ENCODE measurements at regions not wholly inside any gene's neighbourhood (a gene's known extent, or its start where the extent isn't known, plus 50 kb on each side); places are given as distances from the start of the nearest gene placed in this dataset.

DNA sequence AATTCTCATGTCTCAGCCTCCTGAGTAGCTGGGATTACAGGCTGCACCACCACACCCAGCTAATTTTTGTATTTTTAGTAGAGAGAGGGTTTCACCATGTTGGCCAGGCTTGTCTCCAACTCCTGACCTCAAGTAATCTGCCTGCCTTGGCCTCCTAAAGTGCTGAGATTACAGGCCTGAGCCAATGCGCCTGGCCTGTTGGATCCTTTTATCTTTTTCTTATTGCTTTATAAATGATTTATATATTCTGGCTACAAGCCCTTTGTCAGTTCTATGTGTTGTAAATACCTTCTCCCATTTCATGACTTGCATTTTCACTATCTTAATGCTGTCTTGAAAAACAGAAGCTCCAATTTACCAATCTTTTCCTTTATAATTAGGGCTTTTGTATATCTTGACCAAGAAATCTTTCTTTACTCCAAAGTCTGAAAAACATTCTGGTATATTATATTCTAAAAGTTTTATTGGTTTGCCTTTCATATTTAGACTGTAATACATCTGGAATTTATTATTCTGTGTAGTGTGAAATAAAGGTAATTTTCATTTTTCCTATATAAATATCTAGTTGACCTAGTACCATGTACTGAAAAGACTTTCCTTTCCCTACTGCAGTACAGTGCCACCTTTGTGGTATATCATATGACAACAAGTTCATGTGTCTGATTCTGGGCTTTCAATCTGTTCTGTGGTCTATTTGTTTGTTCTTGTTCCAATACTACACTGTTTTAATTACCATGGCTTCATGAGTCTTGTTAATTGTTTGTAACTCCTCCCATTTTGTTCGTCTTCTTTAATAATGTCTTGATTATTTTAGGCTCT lies 52.9 kb upstream of the RNU6-1 start:
- DNase-seq: peak; percentile 36

DNA sequence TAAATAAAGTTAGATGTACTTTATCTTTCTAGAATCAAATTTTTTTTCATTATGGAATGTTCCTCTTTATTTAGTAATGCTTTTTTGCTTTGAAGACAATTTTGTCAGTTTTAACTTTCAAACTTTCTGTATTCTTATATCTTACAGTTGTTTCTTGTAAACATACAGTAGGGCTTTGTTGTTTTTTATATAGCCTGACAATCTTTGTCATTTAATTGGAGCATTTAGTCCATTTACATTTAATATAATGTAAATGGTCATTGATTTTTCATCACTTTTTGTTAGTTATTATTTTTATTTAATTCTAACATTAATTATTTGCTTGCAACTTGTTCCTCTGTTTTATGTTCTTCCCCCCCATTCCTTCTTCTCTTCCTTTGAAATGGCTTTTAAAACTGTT lies 55.4 kb upstream of the RNU6-1 start:
- DNase-seq: no peak

DNA sequence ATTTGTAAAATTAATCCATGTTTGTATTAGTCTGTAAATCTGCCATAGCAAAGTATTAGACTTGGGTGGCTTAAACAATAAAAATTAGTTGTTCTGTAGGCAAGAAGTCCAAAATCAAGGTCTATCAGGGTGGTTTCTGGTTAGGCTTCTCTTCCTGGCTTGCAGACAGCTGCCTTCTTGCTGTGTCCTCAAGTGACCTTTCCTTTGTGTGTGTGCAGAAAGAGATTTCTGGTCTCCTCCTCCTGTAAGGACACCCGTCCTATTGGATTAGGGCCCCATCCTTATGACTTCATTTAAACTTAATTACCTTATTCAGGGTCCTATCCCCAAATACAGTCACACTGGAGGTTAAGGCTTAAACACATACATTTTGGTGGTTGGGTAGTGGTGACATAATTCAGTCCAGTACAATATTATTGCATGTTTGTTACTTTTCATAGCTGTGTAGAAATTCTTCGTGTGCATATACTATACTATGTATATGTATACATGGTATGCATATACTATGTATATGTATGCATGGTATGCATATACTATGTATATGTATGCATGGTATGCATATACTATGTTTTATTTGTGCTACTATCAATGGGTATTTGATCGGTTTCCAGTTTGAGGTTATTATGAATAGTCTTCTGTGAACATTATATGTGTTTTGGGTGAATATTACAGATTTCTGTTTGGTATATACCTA lies 57.9 kb upstream of the RNU6-1 start:
- DNase-seq: no peak

DNA sequence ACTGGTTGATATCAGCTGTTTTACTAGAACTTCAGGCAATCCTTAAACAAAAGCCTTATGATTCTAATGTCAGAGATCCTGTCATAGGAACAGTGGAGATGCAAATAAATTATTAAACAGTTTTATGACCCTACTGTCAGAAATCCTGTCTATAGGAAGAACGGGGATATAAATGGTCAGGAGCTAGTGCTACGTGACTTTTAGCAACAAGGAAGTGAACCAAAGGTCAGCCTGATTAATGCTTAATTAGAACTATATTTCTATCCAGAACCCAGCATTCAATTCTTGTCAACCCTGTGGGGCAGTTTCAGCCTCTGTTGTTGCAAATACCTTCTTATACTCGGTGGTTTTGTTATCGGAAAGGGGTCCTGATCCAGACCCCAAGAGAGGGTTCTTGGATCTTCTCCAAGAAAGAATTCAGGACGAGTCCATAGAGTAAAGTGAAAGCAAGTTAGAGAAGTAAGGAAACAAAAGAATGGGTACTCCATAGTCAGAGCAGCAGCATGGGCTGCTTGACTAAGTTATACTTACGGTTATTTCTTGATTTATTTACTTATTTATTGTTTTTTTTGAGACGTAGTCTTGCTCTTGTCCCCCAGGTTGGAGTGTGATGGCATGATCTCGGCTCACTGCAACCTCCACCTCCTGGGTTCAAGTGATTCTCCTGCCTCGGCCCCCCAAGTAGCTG lies 59.9 kb upstream of the RNU6-1 start:
- DNase-seq: no peak

DNA sequence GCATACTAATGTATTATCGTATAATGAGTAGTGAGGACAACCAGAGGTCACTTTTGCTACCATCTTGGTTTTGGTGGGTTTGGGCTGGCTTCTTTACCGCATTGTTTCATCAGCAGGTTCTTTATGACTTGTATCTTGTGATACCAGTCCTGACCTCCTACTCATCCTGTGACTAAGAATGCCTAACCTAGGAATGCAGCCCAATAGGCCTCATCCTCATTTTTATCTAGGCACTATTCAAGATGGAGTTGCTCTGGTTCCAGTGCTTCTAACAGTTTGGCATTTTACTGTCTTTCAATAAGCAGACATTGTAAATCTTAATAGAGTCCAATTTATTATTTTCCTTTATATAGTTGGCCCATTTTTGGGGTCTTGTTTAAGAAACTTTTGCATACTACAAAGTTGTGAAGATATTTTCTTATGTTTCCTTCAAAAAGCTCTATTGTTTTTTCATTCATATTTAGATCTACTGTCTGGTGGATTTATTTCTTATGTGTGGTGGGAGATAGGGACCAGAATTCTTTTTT lies 60.8 kb upstream of the RNU6-1 start:
- DNase-seq: no peak

DNA sequence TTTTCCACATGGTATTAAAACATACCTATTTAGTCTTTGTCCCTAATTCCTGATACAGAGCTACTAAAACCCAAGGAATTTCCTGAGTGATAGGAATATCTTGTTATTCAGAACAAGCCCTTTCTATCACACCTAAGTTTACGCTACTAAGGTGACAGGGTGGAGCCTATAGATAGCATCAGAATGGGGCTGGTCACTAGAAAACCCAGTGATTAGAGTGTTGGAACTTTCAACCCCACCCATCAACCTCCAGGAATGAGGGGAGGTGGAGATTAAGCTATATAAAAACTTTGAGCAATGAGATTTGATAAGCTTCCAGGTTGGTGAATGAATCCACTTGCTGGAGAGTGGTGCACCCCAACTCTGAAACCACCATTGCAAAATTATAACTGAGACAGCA lies 62.1 kb upstream of the RNU6-1 start:
- DNase-seq: no peak

DNA sequence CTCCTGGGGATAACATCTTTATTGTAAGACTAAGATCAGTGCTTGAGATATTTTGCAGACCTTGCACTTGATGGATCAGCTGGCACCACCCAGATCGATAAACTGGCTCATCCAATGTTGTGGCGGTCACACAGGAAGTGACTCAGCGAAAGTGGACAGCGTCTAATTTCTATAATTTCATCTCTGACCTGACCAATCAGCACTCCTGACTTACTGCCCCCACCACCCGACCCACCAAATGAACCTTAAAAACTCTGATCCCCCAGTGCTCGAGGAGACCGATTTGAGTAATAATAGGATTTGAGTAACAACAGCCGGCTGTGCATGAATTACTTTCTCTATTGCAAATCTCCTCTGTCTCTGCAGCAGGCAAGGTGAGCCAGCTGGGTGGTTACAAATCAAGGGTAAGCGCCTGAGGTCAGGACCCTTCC lies 62.7 kb upstream of the RNU6-1 start:
- no peak for DNase-seq

DNA sequence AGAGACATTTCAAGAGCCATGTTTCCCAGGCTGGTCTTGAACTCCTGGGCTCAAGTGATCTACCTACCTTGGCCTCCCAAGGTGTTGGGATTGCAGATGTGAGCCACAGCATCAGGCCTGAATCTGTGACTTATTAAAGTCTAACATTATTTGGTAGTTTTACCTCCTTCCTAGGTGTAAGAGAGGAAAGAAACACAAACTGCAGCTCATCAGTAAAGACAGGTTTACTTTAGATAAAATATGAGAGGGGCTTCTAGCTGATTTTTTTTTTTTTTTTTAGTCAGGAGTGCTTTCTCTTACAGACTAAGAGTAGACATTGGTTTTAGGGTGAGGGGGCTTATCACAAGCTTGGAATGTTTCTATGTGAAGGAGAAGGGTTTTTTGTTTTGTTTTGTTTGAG lies 63.9 kb upstream of the RNU6-1 start:
- no peak for DNase-seq

DNA sequence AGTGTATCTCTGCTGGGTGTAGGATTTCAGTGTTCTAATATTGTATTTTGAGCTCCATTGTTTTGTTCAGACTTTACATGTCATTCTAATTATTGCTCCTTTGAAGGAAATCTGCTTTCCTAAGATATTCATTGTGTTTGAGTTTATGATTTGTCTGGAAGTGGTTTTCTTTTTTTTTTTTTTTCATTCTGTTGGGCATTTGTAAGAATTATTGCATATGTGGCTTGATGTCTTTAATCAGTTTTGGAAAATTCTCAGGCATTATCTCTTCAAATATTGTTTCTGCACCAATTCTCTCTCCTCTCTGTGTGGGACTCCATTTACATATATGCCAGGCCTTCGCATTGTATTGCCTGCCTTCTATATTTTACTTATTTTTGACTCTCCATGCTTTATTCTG lies 65.8 kb upstream of the RNU6-1 start:
- no peak for DNase-seq

DNA sequence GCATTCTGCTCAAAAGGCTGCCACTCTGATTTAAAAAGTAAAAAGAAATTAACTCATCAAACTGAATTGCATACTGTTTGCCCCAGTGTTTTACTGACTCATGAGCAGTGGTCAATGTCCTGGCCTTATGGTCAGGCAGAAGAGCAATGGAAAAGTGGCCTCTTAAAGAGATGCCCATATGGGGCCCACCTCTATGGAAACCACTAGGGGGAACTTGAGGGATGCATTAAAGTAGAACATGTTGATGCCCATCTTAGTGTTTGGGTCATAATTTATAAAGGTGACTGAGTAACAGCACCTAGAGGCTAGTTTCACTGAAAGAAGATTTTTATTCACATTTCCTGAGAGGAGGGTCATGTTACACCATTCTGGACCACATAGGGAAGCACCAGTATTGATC lies 66.5 kb upstream of the RNU6-1 start:
- peak; percentile 23 for DNase-seq

DNA sequence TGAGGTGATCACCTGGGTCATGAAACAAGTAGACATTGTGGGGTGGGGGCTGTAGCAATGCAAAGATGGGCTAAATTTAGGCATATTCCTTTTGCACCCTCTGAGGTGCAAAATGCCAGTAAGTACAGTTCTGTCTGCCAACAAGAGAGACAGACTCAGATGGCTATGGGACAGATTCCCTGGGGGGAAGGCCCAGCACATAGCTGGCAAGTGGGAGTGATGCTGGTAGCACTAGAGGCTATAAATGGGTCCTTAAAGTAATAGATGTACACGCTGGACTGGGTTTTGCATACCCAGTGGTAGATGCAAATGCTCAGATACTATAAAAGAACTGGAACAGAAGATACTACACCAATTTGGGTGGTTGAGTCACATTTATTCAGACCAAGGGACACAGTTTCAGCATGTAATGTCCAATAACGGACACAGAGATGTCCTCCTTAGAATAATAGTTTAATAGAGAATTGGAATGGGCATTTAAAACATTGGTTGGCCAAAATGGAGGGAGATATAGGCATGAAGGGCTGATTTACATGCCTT lies 67.4 kb upstream of the RNU6-1 start:
- no peak for DNase-seq

DNA sequence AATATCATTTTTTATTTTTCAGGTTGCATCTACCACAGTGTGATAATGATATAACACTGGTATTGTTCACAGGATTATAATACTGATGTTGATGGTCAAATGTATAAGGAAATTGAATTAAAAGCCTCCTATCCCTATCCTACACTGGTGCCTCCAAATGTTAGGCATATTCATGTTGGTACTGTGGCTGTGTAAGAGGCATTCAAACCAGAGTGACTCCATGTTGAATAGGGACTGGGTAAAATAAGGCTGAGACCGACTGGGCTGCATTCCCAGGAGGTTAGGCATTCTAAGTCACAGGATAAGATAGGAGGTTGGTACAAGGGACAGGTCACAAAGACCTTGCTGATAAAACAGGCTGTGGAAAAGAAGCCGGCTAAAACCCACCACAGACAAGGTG lies 68.9 kb upstream of the RNU6-1 start:
- DNase-seq: no peak

DNA sequence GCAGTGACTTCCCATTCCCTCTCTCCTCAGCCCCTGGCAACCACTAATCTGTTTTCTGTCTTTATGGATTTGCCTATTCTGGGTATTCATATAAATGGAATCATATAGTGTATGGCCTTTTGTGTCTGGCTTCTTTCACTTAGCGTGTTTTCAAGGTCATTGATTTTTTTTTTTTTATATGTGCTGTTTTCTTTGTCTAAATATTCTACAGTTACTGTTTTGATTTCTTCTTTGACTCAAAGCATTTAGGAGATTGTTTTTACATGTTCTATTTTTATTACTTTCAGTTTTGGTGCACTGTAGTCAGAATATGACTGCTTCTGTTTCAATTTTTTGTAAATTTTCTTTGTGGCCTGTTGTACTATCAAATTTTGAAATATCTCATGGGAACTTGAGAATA lies 71.9 kb upstream of the RNU6-1 start:
- DNase-seq: no peak

DNA sequence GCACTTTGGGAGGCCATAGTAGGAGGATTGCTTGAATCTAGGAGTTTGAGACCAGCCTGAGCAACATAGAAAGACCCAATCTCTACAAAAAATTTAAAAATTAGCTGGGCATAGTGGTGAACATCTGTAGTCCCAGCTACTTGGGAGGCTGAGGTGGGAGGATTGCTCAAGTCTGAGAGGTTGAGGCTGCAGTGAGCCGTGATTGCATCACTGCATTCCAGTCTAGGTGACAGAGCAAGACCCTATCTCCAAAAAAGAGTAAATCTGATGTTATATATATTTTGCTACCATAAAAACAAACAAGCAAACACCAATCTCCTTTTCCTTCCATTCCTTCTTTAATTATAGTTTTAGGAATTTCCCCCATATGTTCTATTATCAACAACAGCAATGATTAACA lies 74.2 kb upstream of the RNU6-1 start:
- DNase-seq: no peak

DNA sequence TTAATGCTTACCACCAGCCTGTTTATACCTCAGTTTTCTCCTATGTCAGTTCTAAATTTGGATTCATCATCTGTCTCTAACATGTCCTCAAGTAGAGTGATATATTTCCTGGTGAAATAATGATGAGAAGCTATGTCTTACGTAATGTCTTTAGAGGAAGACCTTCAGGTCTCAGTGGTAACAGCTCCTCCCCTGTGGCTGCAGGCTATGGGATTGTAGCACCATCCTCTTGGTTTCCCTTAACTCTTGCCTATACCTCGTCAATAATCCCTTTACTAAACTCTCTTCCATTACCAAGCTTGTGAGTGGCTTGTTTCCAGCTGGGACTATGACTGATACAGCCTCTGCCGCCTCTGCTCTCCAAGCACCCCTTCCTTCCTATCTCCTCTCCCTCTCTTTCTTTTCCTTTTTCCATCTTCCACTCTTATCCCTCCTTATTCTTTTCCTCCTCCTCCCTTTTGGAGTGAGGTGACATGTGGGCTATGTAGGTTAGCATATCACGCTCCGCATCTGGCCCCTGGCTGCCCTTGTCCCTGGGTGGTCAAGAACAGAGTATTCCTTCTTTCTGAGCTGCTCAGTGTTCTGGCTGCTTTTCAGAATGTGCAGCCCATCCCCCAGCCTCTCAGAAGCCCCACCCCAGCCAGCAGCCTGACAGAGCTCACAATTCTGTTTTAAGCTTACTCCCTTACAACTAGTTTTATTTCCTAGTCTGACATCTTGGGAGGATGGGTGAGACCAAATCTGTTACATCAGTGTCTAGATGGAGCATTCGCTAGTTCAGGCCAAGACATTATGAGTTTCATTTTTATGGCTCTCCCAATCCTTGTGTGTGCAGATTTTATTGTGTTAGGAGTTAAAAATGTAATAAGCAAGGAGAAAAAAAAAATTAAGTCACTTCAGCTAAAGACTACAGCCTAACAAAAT lies 75.0 kb upstream of the RNU6-1 start:
- DNase-seq: no peak

DNA sequence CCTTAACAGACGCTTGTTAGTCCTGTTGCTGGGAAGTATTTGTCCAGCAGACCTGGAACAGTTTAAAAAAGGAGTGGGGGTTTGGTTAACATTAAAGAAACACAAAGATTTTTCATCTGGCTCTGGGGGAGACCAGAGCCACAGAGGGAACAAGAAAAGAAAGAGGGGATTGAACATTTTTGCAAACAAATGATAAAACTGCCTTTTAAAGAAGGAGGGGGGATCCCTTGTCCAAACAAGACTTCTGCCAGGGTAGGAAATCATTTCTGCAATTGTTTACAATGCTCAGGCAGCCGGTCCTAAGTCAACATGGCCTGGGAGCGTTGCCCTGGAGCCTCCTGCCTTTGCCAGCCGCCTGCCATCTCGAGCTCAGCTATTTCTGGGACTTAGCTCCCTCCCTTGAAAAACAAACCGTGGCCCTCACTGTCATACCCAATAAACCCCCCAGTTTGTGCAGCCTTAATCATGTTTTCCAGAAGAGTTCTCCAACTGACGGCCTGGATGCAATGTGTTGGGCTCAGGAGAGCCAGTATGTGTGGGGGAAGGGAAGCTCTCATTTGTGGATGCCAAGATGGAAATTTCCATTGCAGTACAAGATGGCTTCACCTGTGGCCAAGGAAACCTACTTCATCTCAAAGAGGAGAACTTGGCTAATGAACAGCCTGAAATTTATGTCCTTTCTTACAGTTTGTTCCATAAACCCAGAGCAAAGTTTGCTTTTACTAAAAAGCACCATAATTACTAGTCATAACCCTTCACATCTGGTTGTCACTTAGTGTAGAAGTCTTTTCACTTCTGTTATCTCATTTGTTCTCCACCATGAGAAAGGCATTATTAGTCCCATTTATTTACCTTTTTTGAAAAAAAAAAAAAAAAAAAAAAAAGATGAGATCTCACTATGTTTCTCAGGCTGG lies 75.9 kb upstream of the RNU6-1 start:
- DNase-seq: no peak

DNA sequence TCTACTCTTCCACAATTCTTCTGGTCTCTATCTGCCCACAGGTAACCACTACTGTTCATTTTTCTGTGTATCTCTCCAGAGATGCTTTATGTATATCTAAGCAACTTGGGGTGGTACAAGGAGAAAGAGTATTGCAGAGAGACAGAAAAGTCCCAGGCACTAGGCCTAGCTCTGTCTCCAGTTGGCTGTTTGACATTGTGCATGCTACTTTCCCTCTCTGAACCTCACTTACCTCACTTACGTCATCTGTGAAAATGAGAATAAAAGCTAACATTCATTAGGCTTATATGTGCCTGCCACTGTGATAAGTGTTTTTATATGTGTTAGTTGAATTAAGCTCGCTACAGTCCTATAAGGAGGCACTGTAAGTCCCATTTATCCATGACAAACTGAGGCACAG lies 76.7 kb upstream of the RNU6-1 start:
- DNase-seq: no peak

DNA sequence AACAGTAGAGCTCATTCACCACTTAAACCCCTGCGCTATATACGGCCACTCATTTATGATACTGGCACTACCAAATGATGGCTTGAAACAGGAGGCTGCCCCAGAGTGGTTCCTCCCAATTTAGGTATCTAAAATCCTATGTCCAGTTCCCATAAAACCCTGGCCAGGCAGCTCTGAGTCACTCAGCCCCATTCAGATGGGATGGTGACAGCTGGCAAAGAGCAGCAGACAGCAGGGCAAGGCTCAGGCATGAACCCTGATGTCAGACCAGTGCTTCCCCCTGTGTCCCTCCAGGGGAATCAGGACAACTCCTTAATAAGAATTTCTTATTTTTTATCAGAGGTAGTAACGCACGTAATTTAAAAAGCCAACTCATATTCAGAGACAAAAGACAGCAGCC lies 77.2 kb upstream of the RNU6-1 start:
- DNase-seq: no peak

DNA sequence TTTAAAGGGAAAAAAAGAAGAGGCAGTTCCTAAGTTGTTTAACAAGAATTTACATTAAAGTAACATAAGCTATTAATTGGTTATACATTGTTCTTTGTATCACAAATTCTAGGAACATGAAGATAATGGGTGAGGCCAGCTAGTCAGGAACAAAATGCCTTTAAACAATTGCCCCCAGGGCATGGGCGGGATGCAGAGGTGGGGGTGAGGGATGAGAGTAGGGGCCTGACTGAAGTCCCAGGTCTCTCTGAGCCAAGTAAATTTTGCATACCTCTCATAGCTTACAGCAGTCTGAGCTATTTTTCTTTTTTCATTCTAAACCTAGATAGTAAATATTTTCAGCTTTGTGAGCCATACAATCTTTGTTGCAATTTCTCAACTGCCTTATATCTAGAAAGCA lies 77.8 kb upstream of the RNU6-1 start:
- no peak for DNase-seq

DNA sequence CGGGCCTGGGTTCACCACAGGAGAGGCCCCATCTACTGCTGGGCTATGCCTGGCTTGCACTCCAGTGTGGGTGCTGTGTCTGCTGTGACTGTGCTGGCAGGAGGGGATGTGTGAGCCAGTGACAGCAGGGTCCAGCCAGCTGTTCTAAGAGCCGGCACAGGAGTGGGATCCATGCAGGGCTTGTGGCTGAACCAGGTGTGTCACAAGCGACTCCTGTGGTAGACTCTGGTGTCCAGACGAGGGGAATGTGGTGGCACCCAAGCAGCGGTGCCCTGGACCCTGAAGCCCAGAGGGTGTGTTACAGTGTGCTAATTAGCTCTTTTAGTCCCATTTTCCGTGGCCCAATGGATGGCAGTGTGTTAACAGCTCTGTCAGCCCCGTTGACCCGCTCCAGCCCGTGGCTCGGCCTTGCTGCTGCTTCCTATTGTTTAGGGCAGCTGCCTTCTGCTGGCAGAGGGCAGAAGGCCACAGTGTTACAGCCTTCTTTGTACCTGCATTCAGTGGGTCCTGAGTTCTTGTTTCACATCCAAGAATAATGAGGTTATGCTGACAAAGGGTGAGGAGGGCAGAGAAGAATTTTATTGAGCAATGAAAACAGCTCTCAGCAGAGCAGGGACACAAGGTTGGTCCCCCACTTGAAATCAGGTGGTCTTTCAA lies 78.5 kb upstream of the RNU6-1 start:
- DNase-seq: no peak

All from hematopoietic multipotent progenitor cell treated with erythropoietin and hydrocortisone succinate and interleukin-3 and kit ligand, for 6 days (in vitro differentiated cells).